HCT116 (cell line): ENCODE measurements at regions not wholly inside any gene's neighbourhood (a gene's known extent, or its start where the extent isn't known, plus 50 kb on each side); places are given as distances from the start of the nearest gene placed in this dataset.

Experiments
- ELF1 ChIP-seq: IDR thresholded peaks from 2 replicates; pipeline ENCODE4 v1.6.1; 2012; ENCODE audit warnings: low read depth, borderline replicate concordance
- EZH2 ChIP-seq: fragments of 200-600 bp; sonication (generic); IDR thresholded peaks from 2 replicates; pipeline ENCODE4 v1.6.1; 2017; ENCODE audit warnings: antibody characterized with exemption, mixed run types
- JUND ChIP-seq: IDR thresholded peaks from 2 replicates; pipeline ENCODE4 v1.6.1; 2012
- RAD21 ChIP-seq: IDR thresholded peaks from 2 replicates; pipeline ENCODE4 v1.6.1; 2012; ENCODE audit warnings: low read depth, mild to moderate bottlenecking
- TF ChIP-seq, protein P1 (sequence below): IDR thresholded peaks from 2 replicates; pipeline ENCODE4 v1.6.1; 2012
- TF ChIP-seq, protein P2 (sequence below), 3 experiments: fragments of 200-600 bp in 1 of 3; sonication (generic) in 1 of 3; IDR thresholded peaks in 2 of 3; conservative IDR thresholded peaks in 1 of 3; 2 replicates each; pipeline ENCODE4 v1.5.1; 2012 to 2017; ENCODE audit warnings: low read depth in 2 of 3, low read length in 2 of 3, antibody characterized with exemption in 1 of 3, borderline replicate concordance in 1 of 3, control low read depth in 1 of 3, mild to moderate bottlenecking in 1 of 3, mixed read lengths in 1 of 3, mixed run types in 1 of 3, moderate library complexity in 1 of 3; ENCODE audit not compliant: insufficient read depth in 1 of 3
- TF ChIP-seq, protein P3 (sequence below): IDR thresholded peaks from 2 replicates; pipeline ENCODE4 v1.6.1; 2012; ENCODE audit warnings: low read depth

DNA sequence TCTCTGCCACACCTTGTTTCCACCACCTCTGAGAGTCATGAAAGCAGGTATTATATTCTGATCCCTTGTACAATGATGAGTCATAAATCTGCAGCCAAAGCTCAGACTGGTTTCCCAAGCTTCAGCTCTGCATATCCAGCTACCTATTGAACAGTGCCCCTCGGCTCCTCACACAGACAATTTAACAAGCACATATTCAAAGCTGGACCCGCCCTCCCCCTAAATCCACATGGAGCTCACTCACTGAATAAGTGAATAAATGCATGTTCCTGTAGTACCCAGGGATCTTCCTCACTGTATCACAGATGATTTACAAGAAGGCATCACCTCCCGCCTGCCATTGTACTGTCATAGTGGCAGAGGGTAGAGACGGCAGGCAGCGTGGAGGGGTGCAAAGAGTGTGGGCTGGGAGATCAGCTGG lies 516.4 kb downstream of the GRIN2A start:
- no peak for TF ChIP-seq RAD21
- TF ChIP-seq, protein P1, sequence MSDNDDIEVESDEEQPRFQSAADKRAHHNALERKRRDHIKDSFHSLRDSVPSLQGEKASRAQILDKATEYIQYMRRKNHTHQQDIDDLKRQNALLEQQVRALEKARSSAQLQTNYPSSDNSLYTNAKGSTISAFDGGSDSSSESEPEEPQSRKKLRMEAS, result no peak
- TF ChIP-seq, protein P2, sequence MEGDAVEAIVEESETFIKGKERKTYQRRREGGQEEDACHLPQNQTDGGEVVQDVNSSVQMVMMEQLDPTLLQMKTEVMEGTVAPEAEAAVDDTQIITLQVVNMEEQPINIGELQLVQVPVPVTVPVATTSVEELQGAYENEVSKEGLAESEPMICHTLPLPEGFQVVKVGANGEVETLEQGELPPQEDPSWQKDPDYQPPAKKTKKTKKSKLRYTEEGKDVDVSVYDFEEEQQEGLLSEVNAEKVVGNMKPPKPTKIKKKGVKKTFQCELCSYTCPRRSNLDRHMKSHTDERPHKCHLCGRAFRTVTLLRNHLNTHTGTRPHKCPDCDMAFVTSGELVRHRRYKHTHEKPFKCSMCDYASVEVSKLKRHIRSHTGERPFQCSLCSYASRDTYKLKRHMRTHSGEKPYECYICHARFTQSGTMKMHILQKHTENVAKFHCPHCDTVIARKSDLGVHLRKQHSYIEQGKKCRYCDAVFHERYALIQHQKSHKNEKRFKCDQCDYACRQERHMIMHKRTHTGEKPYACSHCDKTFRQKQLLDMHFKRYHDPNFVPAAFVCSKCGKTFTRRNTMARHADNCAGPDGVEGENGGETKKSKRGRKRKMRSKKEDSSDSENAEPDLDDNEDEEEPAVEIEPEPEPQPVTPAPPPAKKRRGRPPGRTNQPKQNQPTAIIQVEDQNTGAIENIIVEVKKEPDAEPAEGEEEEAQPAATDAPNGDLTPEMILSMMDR (IDR thresholded peaks at IDR 0.05 in 2 of 3, conservative IDR thresholded peaks at IDR 0.05 in 1 of 3; ENCODE audit: borderline replicate concordance in 1 of 3, insufficient read depth in 1 of 3, low read depth in 2 of 3, low read length in 2 of 3), result no peak
- TF ChIP-seq EZH2, result no peak
- TF ChIP-seq, protein P3, sequence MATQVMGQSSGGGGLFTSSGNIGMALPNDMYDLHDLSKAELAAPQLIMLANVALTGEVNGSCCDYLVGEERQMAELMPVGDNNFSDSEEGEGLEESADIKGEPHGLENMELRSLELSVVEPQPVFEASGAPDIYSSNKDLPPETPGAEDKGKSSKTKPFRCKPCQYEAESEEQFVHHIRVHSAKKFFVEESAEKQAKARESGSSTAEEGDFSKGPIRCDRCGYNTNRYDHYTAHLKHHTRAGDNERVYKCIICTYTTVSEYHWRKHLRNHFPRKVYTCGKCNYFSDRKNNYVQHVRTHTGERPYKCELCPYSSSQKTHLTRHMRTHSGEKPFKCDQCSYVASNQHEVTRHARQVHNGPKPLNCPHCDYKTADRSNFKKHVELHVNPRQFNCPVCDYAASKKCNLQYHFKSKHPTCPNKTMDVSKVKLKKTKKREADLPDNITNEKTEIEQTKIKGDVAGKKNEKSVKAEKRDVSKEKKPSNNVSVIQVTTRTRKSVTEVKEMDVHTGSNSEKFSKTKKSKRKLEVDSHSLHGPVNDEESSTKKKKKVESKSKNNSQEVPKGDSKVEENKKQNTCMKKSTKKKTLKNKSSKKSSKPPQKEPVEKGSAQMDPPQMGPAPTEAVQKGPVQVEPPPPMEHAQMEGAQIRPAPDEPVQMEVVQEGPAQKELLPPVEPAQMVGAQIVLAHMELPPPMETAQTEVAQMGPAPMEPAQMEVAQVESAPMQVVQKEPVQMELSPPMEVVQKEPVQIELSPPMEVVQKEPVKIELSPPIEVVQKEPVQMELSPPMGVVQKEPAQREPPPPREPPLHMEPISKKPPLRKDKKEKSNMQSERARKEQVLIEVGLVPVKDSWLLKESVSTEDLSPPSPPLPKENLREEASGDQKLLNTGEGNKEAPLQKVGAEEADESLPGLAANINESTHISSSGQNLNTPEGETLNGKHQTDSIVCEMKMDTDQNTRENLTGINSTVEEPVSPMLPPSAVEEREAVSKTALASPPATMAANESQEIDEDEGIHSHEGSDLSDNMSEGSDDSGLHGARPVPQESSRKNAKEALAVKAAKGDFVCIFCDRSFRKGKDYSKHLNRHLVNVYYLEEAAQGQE, result no peak
- TF ChIP-seq ELF1, result no peak
- TF ChIP-seq JUND, result peak; percentile 30; the same call in 1 of the 2 replicates
